ENCODE measurements at regions not wholly inside any gene's neighbourhood (a gene's known extent, or its start where the extent isn't known, plus 50 kb on each side); places are given as distances from the start of the nearest gene placed in this dataset.
"Not testable (repeated sequence)": the region's sequence is repeated elsewhere in the genome, so short reads cannot be mapped to it uniquely, and the experiment has no call there.

DNA sequence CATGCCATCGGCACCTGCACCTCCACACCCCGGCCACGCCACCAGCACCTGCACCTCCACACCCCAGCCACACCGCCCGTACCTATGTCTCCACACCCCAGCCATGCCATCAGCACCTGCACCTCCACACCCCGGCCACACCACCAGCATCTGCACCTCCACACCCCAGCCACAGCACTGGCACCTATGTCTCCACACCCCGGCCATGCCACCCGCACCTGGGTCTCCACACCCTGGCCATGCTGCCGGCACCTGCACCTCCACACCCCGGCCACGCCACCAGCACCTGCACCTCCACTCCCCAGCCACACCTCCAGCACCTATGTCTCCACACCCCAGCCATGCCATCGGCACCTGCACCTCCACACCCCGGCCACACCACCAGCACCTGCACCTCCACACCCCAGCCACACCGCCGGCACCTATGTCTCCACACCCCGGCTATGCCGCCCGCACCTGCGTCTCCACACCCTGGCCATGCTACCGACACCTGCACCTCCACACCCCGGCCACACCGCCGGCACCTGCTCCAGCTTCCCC, 390.3 kb upstream of the MYT1L start:
- 89 to 91% (median 90%) methylated on average over 19 to 23 of the region's 23 CpGs for WGBS, 3 donors
- H3K4me1 ChIP-seq: no peaks in the 10 kb centered on the region
- TF ChIP-seq, protein P1, sequence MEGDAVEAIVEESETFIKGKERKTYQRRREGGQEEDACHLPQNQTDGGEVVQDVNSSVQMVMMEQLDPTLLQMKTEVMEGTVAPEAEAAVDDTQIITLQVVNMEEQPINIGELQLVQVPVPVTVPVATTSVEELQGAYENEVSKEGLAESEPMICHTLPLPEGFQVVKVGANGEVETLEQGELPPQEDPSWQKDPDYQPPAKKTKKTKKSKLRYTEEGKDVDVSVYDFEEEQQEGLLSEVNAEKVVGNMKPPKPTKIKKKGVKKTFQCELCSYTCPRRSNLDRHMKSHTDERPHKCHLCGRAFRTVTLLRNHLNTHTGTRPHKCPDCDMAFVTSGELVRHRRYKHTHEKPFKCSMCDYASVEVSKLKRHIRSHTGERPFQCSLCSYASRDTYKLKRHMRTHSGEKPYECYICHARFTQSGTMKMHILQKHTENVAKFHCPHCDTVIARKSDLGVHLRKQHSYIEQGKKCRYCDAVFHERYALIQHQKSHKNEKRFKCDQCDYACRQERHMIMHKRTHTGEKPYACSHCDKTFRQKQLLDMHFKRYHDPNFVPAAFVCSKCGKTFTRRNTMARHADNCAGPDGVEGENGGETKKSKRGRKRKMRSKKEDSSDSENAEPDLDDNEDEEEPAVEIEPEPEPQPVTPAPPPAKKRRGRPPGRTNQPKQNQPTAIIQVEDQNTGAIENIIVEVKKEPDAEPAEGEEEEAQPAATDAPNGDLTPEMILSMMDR (IDR thresholded peaks at IDR 0.05): no peak
- no peak overlapping the region for H3K4me3 ChIP-seq
- DNase-seq (no peak), ATAC-seq (no peak)
- H3K9me3 ChIP-seq: no peaks in the 10 kb centered on the region
- H3K27ac ChIP-seq: no peak overlapping the region
- no peaks in the 10 kb centered on the region for H3K36me3 ChIP-seq (ENCODE audit: insufficient read depth in 1 of 2, low read depth in 1 of 2)
- H3K27me3 ChIP-seq (ENCODE audit: insufficient read depth in 3 of 3, low read length in 2 of 3): no peaks in the 10 kb centered on the region
- intact Hi-C loops (cut with DNase I): no loop called here

DNA sequence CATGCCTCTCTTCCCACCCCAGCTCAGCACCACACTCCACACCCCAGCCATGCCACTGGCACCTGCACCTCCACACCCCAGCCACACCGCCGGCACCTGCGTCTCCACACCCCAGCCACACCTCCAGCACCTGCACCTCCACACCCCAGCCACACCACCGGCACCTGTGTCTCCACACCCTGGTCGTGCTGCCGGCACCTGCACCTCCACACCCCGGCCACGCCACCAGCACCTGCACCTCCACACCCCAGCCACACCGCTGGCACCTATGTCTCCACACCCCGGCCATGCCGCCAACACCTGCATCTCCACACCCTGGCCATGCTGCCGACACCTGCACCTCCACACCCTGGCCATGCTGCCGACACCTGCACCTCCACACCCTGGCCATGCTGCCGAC, 389.7 kb upstream of the MYT1L start:
- H3K4me3 ChIP-seq; H3K36me3 ChIP-seq (ENCODE audit: insufficient read depth in 1 of 2, low read depth in 1 of 2); H3K4me1 ChIP-seq; intact Hi-C loops (cut with DNase I); H3K27me3 ChIP-seq (ENCODE audit: insufficient read depth in 3 of 3, low read length in 2 of 3); DNase-seq; H3K27ac ChIP-seq; ATAC-seq; H3K9me3 ChIP-seq: not testable (repeated sequence)
- 78 to 85% (median 83%) methylated on average over 12 to 14 of the region's 14 CpGs for WGBS, 3 donors

DNA sequence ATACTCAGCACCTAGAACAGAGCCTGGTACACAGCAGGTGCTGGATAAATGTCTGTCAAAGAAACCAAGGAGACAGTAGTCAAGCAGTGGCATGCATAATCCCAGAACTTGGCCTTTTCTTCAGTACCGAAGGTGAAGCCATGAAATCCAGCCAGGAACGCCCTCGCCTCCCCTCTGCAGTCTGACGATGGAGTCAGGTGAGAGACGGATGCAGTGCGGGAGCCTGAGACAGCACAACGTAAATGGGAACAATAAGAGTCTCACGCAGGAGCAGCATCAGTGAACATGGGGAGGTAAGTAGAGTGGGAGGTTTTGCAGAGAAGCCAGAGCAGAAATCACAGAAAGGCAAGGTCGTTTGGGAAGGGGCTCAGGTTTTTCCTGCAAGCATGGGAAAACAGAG, 389.3 kb upstream of the MYT1L start:
- intact Hi-C loops (cut with DNase I): no loop called here
- Histone ChIP-seq H3K27me3 (ENCODE audit: insufficient read depth in 3 of 3, low read length in 2 of 3) (no peaks in the 10 kb centered on the region), H3K27ac (no peak overlapping the region), H3K36me3 (ENCODE audit: insufficient read depth in 1 of 2, low read depth in 1 of 2) (no peaks in the 10 kb centered on the region), H3K4me3 (no peak overlapping the region), H3K4me1 (no peaks in the 10 kb centered on the region), H3K9me3 (no peaks in the 10 kb centered on the region)
- ATAC-seq: no peak
- WGBS, 3 donors: 72 to 74% (median 73%) methylated on average over 9 of the region's 9 CpGs
- no peak for DNase-seq
- TF ChIP-seq, protein P1 (IDR thresholded peaks at IDR 0.05): no peak

DNA sequence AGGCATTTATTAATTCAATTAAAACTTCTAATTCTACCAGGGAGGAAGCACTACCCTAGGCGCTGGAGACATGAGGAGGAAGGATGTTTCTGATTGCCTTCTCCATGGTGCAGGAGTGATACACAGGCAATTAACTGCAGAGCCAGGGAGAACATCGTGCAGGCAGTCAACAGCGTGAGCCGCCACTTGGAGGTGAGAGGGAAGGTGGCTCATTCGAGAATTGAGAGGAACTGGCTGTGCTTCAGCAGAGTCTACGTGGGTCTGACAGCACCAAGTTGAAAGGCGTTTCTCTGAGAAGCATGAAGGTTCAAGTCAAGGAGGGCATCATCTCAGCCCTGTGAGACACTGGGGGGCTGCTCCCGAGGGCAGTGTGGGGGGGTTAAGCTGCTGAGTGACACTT, 388.7 kb upstream of the MYT1L start:
- whole genome bisulfite sequencing, 3 donors: 74 to 75% (median 74%) methylated on average over 8 of the region's 8 CpGs
- H3K27ac ChIP-seq: no peak overlapping the region
- no peak for DNase-seq
- no peaks in the 10 kb centered on the region for H3K36me3 ChIP-seq (ENCODE audit: insufficient read depth in 1 of 2, low read depth in 1 of 2)
- no peak overlapping the region for H3K4me3 ChIP-seq
- H3K27me3 ChIP-seq (ENCODE audit: insufficient read depth in 3 of 3, low read length in 2 of 3): no peaks in the 10 kb centered on the region
- no peak for ATAC-seq
- no peaks in the 10 kb centered on the region for H3K4me1 ChIP-seq
- intact Hi-C loops (cut with DNase I): no loop called here
- H3K9me3 ChIP-seq: no peaks in the 10 kb centered on the region
- TF ChIP-seq, protein P1 (IDR thresholded peaks at IDR 0.05): no peak

DNA sequence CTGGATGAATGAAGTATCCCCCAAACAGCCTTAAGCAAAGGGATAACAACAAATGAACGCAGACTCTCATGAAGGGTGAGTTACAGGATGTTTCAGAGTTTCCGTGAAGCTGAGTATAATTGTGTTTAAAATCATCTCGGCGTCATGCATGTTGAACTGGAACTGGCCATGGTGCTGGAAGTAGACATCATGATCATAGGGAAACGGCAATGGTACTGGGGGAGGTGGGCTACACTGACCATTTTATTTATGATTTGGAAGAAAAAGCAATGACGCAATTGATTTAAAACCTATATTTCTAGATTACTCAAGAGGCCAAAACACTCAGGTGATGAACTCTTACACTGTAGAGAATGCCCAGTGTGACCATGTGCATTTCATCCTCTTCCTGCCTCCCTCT, 387.9 kb upstream of the MYT1L start:
- intact Hi-C loops (cut with DNase I): no loop called here
- DNase-seq (no peak), ATAC-seq (no peak)
- no peaks in the 10 kb centered on the region for H3K4me1 ChIP-seq
- 24 to 31% (median 31%) methylated on average over 6 of the region's 6 CpGs for WGBS, 3 donors
- no peak overlapping the region for H3K4me3 ChIP-seq
- no peaks in the 10 kb centered on the region for H3K36me3 ChIP-seq (ENCODE audit: insufficient read depth in 1 of 2, low read depth in 1 of 2)
- no peaks in the 10 kb centered on the region for H3K27me3 ChIP-seq (ENCODE audit: insufficient read depth in 3 of 3, low read length in 2 of 3)
- no peaks in the 10 kb centered on the region for H3K9me3 ChIP-seq
- TF ChIP-seq, protein P1 (IDR thresholded peaks at IDR 0.05): no peak
- no peak overlapping the region for H3K27ac ChIP-seq
